CD1c-positive myeloid dendritic cell (primary cell): ENCODE measurements at regions not wholly inside any gene's neighbourhood (a gene's known extent, or its start where the extent isn't known, plus 50 kb on each side); places are given as distances from the start of the nearest gene placed in this dataset.

Source experiments
- DNase-seq: peaks from one replicate; pipeline ENCODE4 v3.0.0-alpha.2; 2016; ENCODE audit errors: extremely low spot score

DNA sequence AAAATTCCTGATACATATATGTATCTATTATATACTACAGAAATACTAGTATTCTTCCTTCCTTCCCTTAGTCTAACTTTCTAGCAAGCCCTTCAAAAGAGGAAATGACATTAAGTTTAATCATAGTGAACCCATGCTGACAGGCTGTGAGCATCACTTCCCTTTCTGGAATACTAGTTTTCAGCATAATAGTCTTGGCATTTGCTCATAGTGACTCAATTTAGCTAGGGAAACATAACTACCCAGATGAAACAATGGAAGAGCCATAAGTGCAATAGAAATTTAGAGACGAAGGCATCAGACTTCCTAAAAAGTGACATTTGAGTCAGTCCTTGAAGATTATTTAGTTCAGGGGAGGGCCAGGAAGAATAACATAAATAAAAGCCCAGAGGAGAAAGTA, 184.5 kb upstream of the CRY1 start:
- DNase-seq: peak; percentile 89

DNA sequence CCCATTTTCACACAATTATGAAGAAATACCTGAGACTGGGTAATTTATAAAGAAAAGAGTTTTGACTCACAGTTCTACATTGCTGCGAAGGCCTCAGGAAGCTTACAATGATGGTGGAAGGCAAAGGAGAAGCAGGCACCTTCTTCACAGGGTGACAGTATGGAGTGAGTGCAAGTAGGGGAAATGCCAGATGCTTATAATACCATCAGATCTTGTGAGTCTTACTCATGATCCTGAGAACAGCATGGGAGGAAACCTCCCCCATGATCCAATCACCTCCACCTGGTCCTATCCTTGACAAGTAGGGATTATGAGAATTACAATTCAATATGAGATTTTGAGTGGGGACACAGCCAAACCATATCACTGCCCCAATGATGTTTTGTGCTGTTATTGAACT, 189.3 kb upstream of the CRY1 start:
- no peak for DNase-seq

DNA sequence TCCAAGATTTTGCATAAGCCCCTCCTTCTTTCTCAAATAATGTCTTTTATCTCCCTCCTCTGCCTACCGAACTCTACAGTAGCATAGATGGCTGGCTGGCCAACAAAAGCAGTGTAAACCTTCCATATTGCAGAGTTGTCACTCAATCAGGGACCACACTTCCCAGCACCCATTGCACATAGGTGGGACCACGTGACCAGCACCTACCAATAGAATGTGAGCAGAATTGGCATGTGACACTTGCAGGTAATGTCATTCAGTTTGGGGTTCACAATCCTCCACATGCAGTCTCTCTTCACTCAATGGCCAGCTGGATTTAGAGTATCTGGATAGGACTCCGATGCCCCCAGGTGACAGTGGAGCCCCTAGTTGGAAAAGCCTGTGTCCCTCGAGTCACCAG, 190.3 kb upstream of the CRY1 start:
- no peak for DNase-seq

DNA sequence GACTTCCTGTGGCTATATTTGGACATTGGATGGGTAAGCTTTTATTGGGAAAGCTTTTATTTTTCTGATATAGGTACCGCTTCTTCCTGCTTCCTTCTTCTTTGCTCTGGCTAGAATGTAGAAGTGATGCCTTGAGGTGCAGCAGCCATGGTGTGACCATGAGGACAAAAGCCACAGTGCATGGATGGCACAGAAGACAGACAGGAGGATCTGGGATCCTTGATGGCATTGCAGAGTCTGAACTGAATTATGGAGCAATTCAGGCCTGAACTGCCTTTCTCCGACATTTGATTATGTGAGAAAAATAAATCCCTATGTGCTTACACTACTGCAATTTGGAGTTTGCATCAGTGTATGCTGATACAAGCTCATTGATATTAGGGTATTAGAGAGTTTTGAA, 191.3 kb upstream of the CRY1 start:
- DNase-seq: no peak

DNA sequence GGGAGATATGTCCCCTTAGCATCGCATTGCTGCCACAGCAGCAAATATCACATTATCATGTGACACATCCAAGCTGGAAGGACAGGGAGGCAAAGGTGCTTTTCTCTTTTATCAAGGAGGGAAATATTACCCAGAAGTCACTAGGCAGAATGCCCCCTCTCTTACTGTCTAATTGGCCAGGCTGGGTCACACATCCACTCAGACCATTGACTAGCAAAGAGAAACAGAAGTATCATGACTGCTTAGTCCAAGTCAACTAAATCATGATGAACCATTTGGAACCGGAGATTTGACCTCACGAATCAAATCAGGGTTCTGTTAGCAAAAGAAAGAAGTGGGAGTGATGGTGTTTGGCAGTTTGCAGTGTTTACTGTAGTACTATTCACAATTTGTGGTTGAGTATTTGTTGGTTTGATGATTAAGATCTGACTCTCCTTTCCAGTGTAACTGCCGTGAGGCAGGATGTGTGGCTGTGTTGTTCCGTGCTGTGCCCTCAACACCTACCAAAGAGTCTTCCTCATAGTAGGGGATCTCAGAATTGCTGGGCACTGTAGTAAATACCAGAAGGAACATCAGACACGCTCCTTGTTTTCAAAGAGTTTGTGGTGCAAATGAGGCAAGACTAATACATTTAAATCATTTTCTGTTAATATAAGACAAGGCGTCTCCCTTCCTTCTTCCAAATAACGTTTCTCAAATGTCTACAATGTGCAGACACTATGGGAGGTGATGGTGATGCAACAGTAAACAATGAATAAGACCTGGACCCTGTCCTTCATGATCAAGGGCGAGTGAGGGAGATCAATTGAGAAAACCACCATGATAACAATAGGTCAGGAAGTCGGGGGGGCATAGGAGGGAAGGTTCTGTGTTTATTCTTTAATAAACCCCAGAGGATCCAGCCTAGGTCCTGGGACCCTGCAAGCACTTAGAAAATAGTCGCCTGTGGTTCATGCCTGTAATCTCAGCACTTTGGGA, 194.4 kb upstream of the CRY1 start:
- DNase-seq: no peak

DNA sequence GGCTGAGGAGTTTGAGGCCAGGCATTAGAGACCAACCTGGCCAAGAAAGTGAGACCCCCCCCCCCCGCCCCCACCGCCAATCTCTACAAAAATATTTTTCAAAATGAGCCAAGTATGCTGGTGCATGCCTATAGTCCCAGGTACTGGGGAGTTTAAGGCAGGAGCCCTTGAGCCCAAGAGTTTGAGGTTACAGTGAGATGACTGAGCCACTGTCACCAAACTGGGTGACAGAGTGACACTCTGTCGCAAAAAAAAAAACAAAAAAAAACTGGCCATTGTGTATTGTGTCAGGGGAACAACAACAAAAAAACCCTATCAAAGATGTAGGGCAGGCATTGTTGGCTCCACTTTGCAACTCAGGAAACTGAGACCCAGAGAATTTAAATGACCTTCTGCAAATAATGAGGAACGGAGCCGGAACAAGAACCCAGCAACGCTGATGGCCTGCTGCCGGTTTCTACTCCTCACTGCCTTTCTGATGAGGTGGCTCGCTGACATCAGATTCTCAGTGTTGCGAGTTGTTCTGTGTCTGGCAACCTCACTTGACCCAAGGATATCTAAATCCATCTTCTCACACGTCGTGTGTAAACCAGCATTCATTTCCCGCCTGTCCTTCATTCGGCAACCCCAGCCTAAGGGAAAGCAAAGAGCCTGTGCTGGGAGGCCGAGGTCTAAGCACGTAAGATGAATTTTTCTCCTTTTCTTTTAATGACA, 195.2 kb upstream of the CRY1 start:
- DNase-seq: no peak

DNA sequence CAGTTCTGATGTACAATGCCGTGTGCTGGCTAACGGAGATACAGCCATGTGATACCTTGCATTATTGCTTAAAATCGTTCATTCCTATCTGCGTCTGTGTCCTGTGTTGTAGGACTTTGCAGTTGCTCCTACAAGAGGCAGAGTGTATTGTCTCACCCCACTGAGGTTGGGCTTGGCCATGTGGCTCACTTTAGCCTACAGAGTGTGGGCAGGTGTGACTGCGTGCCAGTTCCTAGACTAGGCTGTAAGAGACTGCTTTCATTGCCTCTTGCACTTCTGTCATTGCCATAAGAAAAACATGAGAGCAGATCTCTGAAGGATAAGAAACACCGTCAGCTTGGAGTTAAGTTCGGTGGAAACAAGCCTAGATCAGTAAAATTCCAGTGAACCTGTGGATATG, 197.7 kb upstream of the CRY1 start:
- no peak for DNase-seq

DNA sequence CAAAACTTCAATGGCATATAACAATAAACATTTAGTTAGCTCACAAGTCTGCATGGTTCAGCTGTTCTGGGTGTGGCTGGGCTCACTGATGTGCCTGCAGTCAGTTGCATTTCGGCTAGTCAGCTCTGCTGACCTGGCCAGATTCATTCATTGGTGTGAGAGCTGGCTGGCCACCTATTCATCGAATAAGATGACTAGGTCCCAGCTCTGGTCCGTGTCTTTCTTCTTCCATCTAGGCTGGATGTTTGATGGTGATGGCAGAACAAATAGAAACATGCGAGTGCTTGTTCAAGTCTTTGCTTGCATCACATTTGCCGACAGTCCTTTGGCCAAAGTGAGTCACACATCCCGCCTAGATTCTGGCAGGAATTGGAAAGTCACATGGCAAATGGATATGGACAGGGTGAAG, 203.3 kb upstream of the CRY1 start:
- DNase-seq: no peak

DNA sequence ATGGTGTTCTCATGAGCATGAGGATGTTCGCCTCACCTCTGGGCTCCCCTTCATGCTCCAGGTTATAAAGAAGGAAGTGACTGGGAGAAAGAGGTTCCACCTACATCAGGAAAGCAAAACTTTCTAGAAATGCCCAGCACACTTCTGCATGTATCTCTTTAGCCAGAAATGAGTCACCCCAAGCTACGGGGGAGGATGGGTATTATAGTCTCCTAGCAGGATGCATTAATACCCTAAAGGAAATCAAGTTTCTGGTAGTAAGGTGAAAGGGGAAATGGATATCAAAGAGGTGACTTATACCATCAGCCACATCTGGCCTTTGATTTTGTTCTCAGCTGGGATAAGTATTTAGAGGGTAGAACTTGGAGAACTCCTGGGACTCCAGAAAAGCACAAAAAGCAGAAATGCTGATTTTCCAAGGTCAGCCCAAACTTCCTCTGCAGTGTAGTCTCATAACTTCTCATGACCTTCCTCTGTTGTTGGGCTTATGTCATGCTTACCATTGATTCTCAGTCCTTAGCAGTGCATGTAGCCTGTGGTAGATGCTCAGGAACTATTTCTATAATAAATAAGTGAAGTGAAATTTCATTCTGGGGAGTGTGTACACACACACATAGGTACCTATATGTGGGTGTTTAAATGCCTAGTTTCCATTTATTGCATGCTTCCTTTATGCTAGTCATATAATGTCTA, 209.4 kb upstream of the CRY1 start:
- peak; percentile 61 for DNase-seq

DNA sequence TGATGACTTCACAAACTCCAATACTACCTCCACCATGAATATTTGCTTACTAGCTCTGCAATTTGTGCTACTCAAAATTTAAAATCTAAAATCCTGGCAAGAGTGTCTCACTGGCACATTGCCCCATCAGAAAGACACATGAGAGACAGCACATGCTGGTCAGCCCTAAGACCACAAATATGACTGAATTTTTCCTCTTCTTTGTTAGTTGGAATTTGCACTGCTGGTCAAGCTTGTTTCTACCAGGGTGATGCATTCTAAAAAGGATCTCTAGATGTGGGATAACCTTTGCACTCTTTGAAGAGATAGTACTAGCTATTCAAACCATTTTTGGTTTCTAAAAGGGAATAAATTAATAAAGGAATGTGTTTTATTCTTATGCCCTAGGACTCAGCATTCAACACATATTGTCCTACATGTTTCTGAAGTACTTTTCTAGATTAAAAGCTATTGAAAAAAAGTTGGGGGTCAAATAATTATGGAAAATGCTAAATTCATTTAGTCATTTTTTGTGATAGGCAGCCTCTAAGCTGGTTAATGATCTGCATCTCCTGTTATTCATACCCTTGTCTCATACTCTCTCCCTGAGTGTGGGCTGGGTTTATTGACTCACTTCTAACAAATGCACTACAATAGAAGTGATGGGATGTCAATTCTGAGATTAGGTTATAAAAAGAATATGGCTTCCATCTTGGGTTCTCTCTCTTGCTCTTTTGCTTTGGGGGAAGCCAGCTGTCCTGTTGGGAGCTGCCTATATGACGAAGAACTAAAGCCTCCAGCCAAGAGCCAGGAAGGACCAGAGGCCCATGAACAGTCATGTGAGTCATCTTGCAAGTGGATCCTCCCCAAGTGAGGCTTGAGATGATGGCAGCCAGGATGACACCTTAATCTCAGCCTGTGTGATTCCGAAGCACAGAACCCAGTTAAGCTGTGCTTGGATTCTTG, 211.5 kb upstream of the CRY1 start:
- no peak for DNase-seq

DNA sequence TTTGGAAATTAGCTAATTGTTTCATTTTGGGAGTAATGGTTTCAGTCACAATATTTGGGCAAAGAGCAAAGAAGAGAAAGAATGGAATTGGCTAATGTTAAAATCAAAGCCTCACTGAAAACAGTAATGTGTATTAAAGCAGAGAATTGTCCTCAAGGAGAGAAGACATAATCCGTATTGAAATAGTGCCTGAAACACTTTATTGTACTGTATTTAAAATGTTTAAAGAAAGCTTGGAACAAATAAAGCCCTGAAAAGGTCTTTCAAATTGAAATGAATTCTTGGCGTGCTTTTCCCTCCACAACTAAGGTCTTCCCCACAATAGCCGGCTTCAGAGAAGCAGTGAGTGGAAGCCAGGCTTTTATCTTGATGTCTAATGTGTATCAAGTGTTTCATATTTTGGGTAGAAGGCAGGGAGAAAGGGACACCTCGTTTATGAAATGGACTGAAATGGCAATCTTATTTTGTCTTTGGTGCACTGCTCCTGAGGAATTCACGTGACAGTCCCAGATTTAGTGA, 212.9 kb upstream of the CRY1 start:
- DNase-seq: no peak

DNA sequence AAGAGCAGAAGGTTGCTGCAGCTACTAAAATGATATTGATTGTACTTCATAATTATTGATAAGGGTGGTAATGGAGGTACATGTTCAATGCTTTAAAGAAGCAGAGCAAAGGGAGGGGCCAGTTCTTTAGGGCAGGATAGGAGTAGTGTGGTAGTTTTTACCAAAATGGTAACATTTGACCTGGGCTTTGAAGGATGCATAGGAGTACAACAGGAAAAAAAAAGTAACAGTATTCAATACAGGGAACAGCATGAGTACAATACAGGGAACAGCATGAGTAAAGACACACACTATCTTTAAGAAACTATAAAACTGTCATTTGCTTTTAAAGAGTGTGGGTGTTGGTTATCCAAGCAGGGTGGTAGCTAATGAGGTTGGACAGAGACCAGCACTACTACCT, 215.0 kb upstream of the CRY1 start:
- DNase-seq: no peak

DNA sequence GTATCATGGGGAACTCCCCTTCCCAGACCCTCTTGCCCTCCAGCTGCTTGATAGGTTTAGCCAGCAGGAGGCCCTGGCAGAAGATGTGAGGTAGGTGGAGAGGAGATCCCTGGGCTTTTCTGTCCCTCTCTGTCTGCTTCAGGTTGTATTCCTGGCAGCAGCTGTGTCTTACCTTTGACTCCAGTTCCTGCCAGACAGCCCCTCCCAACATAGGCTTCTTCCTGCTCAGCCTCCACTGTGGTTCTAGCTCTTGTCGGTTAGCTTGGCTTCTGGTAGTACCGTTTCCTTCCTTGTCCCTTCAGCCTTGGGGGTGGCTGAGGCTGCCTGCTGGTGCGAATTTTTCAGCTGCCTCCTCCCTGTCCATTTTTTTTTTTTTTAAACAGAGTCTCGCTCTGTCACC, 215.7 kb upstream of the CRY1 start:
- DNase-seq: no peak

DNA sequence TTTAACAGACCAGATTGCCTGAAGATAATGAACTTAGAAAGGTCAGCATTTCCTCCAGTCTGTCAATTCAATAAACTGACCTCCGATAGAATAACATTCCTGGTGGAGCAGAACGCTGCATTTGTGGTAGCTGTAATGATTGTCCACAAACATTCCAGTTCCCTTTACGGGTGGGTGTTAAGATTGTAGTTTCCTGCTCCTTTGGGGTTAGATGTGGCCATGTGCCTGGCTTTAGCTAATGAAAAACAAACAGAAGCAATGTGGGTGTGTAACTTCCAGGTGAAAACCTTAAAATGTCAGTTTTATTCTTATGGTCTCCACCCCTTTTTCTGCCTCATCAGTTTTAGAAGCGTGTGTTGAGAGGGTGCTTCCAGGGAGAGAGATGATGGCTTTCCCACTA, 217.3 kb upstream of the CRY1 start:
- DNase-seq: no peak

DNA sequence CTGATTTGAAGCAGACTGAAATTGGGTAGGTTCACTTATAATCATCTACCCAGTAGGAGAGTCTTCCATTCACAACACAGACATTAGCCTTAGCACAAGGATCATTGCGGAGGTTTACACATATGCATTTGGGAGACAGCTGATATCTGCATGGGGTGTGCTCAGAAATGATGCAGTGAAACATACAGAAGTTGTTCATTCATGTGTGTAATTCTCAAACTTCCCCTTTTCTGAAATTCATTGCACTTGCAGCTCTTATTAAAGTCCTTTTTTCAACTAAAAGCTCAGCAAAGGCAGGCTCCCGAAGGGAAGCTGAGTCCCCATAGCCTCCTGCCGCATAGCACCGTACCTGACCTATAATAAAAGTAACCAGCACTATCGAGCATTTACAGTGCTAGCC, 218.3 kb upstream of the CRY1 start:
- DNase-seq: peak; percentile 37

DNA sequence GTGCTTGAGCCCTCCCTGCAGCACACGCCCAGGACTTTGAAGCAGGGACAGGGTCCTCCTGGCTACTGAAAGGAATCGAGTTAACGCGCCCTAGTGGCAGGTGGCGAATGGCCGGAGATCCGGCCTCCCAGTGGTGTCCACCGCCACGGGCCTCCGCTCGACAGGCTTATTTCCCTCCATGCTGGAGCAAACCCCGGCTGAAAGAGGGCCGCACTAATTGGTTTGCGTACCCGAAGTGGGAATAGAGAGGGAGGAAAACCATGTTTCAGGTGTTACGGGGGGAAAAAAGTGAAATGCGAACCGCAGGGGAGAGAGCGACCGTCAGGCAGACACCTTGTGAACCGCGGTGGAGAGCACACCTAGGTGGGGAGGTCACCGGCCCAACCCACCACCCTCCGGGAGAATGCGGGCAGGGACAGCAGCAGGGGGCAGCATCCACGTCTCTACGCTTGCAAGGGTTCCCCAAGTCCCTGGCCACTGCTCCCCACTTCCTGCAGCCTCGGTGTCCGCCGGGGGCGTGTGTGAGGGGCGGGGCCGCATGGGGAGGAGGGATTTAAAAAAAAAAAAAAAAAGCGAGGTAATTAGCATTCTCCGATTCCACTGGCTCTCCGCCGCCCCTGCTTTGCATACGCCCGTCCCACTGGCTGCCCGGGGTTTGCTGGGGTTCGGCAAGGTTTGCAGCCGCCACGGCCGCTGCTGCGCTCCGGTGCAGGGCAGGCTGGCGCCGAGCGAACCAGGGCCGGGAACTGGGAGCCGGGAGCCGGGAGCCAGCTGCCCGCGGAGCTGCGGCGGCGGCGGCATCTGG, 224.6 kb upstream of the CRY1 start:
- peak; percentile 92 for DNase-seq

DNA sequence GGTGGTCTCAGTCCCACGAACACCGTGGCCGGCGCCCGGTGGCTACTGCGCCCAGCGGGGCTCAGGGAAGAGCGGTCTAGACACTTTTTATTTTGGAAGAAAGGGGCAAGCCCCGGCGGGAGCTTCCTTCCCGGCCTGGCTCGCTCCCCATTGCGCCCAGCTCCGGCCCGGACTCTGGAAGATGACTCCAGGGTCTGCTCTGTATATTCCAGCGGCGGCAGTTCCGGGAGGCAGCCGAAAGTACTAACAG, 225.1 kb upstream of the CRY1 start:
- no peak for DNase-seq

DNA sequence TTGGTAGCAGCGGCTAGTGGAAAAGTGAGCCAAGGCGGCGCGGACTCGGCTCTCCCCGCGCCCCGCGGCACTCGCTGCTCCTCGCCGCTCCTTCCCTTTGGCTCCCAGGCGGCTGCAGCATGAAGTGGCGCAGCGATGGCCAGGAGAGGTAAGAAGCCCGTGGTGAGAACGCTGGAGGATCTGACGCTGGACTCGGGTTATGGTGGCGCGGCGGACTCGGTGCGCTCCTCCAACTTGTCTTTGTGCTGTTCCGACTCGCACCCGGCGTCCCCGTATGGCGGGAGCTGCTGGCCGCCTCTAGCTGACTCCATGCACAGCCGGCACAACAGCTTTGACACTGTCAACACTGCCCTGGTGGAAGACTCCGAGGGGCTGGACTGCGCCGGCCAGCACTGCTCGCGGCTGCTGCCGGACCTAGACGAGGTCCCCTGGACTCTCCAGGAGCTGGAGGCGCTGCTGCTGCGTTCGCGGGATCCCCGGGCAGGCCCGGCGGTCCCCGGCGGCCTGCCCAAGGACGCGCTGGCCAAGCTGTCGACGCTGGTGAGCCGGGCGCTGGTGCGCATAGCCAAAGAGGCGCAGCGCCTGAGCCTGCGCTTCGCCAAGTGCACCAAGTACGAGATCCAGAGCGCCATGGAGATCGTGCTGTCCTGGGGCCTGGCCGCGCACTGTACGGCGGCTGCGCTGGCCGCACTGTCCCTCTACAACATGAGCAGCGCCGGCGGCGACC, 225.6 kb upstream of the CRY1 start:
- peak; percentile 27 for DNase-seq

DNA sequence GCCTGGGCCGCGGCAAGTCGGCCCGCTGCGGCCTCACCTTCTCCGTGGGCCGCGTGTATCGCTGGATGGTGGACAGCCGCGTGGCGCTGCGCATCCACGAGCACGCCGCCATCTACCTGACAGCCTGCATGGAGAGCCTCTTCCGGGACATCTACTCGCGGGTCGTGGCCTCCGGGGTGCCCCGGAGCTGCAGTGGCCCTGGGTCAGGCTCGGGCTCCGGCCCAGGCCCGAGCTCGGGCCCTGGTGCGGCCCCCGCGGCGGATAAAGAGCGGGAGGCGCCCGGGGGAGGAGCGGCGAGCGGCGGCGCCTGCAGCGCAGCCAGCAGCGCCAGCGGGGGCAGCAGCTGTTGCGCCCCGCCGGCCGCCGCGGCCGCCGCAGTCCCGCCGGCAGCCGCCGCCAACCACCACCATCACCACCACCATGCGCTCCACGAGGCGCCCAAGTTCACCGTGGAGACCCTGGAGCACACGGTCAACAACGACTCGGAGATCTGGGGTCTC, 226.2 kb upstream of the CRY1 start:
- DNase-seq: peak; percentile 6
